ENCODE measurements at regions not wholly inside any gene's neighbourhood (a gene's known extent, or its start where the extent isn't known, plus 50 kb on each side); places are given as distances from the start of the nearest gene placed in this dataset.

DNA sequence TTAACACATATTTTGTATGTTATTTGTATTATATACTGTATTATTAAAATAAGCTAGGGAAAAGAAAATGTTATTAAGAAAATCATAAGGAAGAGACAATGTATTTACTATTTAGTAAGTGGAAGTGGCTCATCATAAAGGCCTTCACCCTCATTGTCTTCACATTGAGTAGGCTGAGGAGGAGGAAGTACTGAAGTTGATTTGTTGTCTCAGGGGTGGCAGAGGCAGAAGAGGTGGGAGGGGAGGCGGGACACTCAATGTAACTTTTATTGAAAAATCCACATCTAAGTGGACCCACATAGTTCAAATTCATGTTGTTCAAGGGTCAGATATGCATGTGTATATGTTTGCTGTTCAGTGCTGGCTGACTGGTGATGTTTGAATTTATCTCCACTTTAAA is 210.2 kb upstream of the CITED2 start:
- ATAC-seq (ENCODE audit: low FRiP score) (no peak), DNase-seq (ENCODE audit: low spot score) (no peak)
- TF ChIP-seq, protein P1, sequence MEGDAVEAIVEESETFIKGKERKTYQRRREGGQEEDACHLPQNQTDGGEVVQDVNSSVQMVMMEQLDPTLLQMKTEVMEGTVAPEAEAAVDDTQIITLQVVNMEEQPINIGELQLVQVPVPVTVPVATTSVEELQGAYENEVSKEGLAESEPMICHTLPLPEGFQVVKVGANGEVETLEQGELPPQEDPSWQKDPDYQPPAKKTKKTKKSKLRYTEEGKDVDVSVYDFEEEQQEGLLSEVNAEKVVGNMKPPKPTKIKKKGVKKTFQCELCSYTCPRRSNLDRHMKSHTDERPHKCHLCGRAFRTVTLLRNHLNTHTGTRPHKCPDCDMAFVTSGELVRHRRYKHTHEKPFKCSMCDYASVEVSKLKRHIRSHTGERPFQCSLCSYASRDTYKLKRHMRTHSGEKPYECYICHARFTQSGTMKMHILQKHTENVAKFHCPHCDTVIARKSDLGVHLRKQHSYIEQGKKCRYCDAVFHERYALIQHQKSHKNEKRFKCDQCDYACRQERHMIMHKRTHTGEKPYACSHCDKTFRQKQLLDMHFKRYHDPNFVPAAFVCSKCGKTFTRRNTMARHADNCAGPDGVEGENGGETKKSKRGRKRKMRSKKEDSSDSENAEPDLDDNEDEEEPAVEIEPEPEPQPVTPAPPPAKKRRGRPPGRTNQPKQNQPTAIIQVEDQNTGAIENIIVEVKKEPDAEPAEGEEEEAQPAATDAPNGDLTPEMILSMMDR (IDR thresholded peaks at IDR 0.05): no peak

DNA sequence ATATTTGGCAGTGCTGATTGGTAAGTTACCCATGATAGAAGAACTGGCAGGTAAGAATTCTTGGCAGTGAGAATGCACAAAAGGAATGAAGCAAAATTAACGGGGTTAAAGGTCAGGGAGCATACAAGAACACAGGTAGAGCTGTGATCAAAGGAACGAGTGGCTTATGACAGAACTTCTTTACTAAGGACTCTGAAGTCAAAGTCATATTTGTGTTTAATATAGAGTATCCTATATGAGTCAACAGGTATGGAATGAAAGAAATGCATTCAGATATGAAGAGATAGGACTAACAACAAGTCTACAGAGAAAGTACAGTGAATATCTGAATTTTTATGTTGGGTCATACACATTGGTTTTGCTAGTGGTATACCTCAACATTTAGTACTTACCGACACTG is 209.0 kb upstream of the CITED2 start:
- ATAC-seq (ENCODE audit: low FRiP score): no peak
- DNase-seq (ENCODE audit: low spot score): no peak
- TF ChIP-seq, protein P1 (IDR thresholded peaks at IDR 0.05): no peak

DNA sequence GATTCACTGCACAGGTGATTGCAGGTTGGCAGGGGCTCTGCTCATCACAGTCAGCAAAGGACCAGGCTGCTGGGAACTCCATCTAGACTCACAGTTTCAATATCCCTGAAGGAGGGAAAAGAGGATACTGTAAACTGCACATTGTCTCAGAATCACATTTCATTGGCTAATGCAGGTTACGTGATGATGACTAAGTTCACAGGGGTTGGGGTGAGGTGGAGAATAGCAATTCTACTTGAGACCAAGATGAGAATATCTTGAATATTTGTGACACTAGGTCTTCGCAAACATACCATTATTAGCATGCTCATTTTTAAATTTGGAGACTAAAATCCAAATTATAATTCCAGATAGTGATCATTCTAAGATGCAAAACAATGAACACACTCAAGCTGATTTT is 208.5 kb upstream of the CITED2 start:
- TF ChIP-seq, protein P1 (IDR thresholded peaks at IDR 0.05): no peak
- DNase-seq (ENCODE audit: low spot score): no peak
- ATAC-seq (ENCODE audit: low FRiP score): no peak

DNA sequence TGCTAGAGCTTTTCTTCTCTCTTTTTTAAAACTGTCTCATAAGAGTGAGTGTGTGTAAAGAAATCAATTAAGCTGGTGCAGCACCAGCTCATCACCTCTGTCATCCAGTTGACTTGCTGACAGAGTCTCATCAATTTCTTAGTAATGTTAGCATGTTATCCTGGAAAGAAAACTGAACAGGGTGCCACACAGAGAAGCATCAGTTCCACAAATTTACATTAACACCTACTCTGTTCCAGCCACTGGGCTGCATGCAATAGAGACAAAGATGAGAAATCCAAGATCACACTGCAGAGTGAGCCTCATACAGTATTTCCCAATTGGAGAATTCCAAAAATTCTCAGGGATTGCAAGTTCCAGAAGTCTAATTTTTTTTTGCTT is 207.0 kb upstream of the CITED2 start:
- DNase-seq (ENCODE audit: low spot score): no peak
- TF ChIP-seq, protein P1 (IDR thresholded peaks at IDR 0.05): no peak
- no peak for ATAC-seq (ENCODE audit: low FRiP score)

DNA sequence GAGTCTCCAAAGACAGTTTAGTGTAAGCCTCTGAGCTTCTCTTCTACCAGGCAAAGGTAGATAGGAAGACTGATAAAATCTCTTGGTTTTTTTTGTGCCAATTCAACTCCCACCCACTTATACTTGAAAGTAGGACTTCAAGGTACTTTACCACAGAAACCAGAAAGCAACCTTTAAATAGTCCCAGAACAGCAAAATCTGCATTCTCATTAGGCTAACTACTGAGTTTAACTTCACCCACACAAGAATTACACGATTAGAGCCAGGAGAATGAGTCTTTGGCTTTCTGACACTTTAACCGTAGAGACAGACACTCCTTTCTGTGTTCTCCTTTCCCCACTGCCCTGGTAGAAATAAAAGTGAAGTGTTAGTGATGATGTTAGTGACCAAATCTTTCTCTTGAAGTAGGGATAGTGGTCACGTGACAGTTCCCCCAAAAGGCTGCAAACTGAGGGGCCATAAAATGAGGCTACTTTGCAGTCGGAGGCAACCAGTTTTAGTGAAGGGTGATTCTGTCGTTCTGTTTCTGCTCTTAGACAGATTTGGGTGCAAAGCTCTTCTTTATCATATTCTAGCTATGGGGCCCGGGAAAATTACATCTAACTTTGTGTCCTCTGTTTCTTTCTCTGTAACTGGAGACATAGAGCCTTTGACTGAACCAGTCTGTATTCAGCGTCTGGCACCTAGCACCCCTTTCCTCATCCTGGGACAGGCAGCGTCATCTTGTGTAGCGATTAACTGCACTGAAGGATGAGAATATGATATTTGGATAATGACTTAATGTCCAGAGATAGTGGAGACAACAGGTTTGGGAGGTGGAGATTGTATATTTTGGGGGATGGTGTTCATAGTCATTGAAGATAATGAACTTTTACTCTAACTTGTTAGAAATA is 206.4 kb upstream of the CITED2 start:
- TF ChIP-seq, protein P1 (IDR thresholded peaks at IDR 0.05): no peak
- DNase-seq (ENCODE audit: low spot score): no peak
- ATAC-seq (ENCODE audit: low FRiP score): no peak

DNA sequence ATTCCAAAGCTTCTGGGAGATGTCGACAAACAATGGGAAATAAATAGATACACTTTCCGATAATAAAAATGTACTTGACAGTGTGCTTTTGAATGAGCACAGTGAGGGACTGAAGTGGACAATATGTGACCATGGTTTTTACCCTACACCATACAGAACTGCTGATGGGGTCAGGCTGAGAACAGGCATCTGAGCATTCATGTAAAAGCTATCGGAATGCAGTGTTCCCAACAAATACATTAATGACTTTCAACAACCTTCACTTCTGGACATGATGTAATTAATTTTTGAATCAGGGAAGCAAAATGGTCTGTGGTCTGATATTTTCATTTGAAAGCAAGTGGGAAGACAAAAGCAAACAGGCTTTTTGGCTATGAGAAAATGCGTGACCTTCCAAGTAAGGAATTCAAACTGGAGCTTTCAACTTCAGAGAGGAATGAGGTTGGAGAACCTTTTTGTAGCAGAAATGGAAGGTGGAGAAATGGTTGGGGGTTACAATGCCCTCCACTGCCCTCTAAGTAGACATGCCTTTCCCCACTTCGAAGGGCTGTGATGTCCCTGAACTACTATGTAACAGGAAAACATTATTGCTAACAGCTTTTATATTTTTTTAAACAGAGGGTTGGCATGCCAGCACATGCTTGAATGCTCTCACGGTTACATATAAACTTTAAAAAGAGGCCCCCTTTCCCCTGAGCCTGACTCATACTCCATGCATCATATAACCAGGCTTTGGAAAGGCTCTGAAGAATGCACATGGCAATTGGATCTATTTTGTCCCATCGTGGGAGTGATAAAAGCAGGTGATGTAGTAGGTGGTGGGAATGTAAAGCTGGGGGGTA is 203.5 kb upstream of the CITED2 start:
- peak; percentile 54 for ATAC-seq (ENCODE audit: low FRiP score)
- TF ChIP-seq, protein P1 (IDR thresholded peaks at IDR 0.05): no peak
- DNase-seq (ENCODE audit: low spot score): no peak
